CD14-positive monocyte (primary cell): ENCODE measurements at regions not wholly inside any gene's neighbourhood (a gene's known extent, or its start where the extent isn't known, plus 50 kb on each side); places are given as distances from the start of the nearest gene placed in this dataset.

Source experiments
- DNase-seq, 3 donors: peaks; one replicate each; pipeline ENCODE4 v3.0.0-alpha.2; 2011 to 2022
- H2AFZ ChIP-seq: 2 replicates; pipeline ENCODE4 v1.6.0; 2012; ENCODE audit warnings: mild to moderate bottlenecking, low read depth, low read length, inconsistent platforms; ENCODE audit not compliant: insufficient read depth, poor library complexity, severe bottlenecking
- H3K27ac ChIP-seq, 2 donors: 1 replicate in 1 of 2; 2 replicates in 1 of 2; pipeline ENCODE4 v1.5.1; 2012 to 2013; ENCODE audit warnings: low read length in 2 of 2, control low read depth in 1 of 2, inconsistent platforms in 1 of 2, low read depth in 1 of 2, mild to moderate bottlenecking in 1 of 2
- H3K27me3 ChIP-seq, 2 donors: one replicate each; pipeline versions ENCODE4 v1.6.0 to v1.6.1; 2011 to 2013; ENCODE audit warnings: low read length in 2 of 2; ENCODE audit not compliant: control insufficient read depth in 2 of 2, insufficient read depth in 2 of 2
- H3K36me3 ChIP-seq, 2 donors: replicated peaks in 1 of 2; 1 replicate in 1 of 2; 2 replicates in 1 of 2; pipeline versions ENCODE4 v1.5.1 to v1.6.1; 2012 to 2013; ENCODE audit warnings: low read length in 2 of 2, control low read depth in 1 of 2, inconsistent platforms in 1 of 2, mild to moderate bottlenecking in 1 of 2; ENCODE audit not compliant: insufficient read depth in 2 of 2, control insufficient read depth in 1 of 2
- H3K4me1 ChIP-seq, 2 donors: 1 replicate in 1 of 2; 2 replicates in 1 of 2; pipeline versions ENCODE4 v1.5.1 to v1.6.1; 2012 to 2013; ENCODE audit warnings: low read length in 2 of 2, control low read depth in 1 of 2, inconsistent platforms in 1 of 2, mild to moderate bottlenecking in 1 of 2, moderate library complexity in 1 of 2; ENCODE audit not compliant: insufficient read depth in 2 of 2, control insufficient read depth in 1 of 2
- H3K4me2 ChIP-seq: replicated peaks from 2 replicates; pipeline ENCODE3; 2012; ENCODE audit warnings: low read length, moderate library complexity, mild to moderate bottlenecking; ENCODE audit not compliant: poor library complexity, severe bottlenecking; ENCODE audit errors: extremely low read depth
- H3K4me3 ChIP-seq, 3 experiments: fragments of 200-600 bp in 1 of 3; sonication (generic) in 1 of 3; replicated peaks in 1 of 3; 1 replicate in 2 of 3; 2 replicates in 1 of 3; pipeline ENCODE4 v1.5.1; 2011 to 2013; ENCODE audit warnings: low read length in 3 of 3, mild to moderate bottlenecking in 3 of 3, control low read depth in 2 of 3, low read depth in 2 of 3, inconsistent platforms in 1 of 3, moderate library complexity in 1 of 3
- H3K79me2 ChIP-seq: 2 replicates; pipeline ENCODE4 v1.6.0; 2012; ENCODE audit warnings: mild to moderate bottlenecking, control low read depth, inconsistent platforms, low read length, moderate library complexity; ENCODE audit not compliant: insufficient read depth
- H3K9ac ChIP-seq: 2 replicates; pipeline ENCODE4 v1.6.0; 2017; ENCODE audit warnings: low read length, mild to moderate bottlenecking; ENCODE audit not compliant: insufficient read depth, poor library complexity, severe bottlenecking
- H3K9me3 ChIP-seq, 2 donors: replicated peaks in 1 of 2; 1 replicate in 1 of 2; 2 replicates in 1 of 2; pipeline versions ENCODE4 v1.5.1 to v1.6.1; 2012 to 2013; ENCODE audit warnings: low read length in 2 of 2, control low read depth in 1 of 2; ENCODE audit not compliant: control insufficient read depth in 1 of 2, insufficient read depth in 1 of 2
- H4K20me1 ChIP-seq: 2 replicates; pipeline ENCODE4 v1.6.0; 2012; ENCODE audit warnings: mild to moderate bottlenecking, low read length, control low read depth, moderate library complexity; ENCODE audit not compliant: insufficient read depth
- H3K27ac Mint-ChIP-seq, 7 donors: one replicate each; pipeline ENCODE4 v1.8.0; 2020; ENCODE audit warnings: mild to moderate bottlenecking in 7 of 7, mixed read lengths in 7 of 7, moderate library complexity in 6 of 7, inconsistent platforms in 2 of 7
- H3K27me3 Mint-ChIP-seq, 3 donors: one replicate each; pipeline ENCODE4 v1.8.0; 2021 to 2022; ENCODE audit warnings: low read depth in 3 of 3, mild to moderate bottlenecking in 3 of 3, mixed read lengths in 3 of 3, moderate library complexity in 3 of 3, inconsistent platforms in 1 of 3
- H3K36me3 Mint-ChIP-seq, 2 donors: one replicate each; pipeline ENCODE4 v1.8.0; 2020; ENCODE audit warnings: mixed read lengths in 2 of 2, inconsistent platforms in 1 of 2, mild to moderate bottlenecking in 1 of 2
- H3K4me1 Mint-ChIP-seq: one replicate; pipeline ENCODE4 v1.8.0; 2020; ENCODE audit warnings: mild to moderate bottlenecking, mixed read lengths
- H3K4me3 Mint-ChIP-seq, 2 donors: one replicate each; pipeline ENCODE4 v1.8.0; 2020; ENCODE audit warnings: mild to moderate bottlenecking in 2 of 2, mixed read lengths in 2 of 2, moderate library complexity in 1 of 2
- H3K9me3 Mint-ChIP-seq, 7 donors: one replicate each; pipeline ENCODE4 v1.8.0; 2020 to 2022; ENCODE audit warnings: mixed read lengths in 7 of 7, mild to moderate bottlenecking in 6 of 7, moderate library complexity in 6 of 7, inconsistent platforms in 2 of 7
- CTCF ChIP-seq: fragments of 200-600 bp; IDR thresholded peaks from one replicate; pipeline ENCODE4 v1.8.0; 2022; ENCODE audit warnings: antibody characterized with exemption, mild to moderate bottlenecking
- WGBS: methylation state at CpG from one replicate; pipeline ENCODE4 v1.1.5; 2013; ENCODE audit warnings: missing lambda C conversion rate; ENCODE audit not compliant: insufficient coverage; 5-methylcytosine and 5-hydroxymethylcytosine counted together
- intact Hi-C, 2 donors: fragments of 100-400 bp; cut with micrococcal nuclease; formaldehyde crosslinking; loops; one replicate each; pipeline versions ENCODE4 v1.15.0 to v1.15.1; 2023

DNA sequence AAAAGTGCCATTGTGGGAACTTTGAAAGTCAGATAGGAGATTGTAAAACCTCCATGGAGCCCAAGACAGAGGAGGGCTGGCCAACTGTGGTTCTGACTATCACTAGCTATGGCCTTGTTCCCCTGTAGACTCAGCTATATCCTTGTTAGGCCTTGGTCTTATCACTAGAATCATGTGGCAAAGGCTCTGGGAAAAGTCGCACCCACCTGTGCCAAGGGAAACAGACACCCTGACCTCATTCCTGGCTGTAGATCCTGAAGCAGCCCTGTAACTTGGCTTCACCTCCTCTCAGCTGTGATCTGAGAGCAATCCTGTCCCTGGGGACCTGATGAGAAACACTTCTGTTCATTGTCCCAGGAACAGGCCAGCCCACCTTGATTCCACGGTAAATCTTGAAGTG, 566.2 kb downstream of the TMEM135 start:
- intact Hi-C loops, result no loop called here
- Histone ChIP-seq H3K4me3 (no peak overlapping the region), H3K9ac (no peak overlapping the region), H3K4me2 (no peak overlapping the region), H3K4me1 (no peaks in the 10 kb centered on the region), H3K27ac (no peak overlapping the region), H3K36me3 (no peaks in the 10 kb centered on the region), H3K27me3 (no peaks in the 10 kb centered on the region), H3K9me3 (peaks cover 4% of the 10 kb centered on the region in 2 donors), H2AFZ (no peak overlapping the region), H3K79me2 (no peaks in the 10 kb centered on the region), H4K20me1 (no peaks in the 10 kb centered on the region)
- no peak overlapping the region for H3K4me3 Mint-ChIP-seq
- H3K36me3 Mint-ChIP-seq, result no peaks in the 10 kb centered on the region
- H3K27me3 Mint-ChIP-seq, result no peaks in the 10 kb centered on the region
- no peak for DNase-seq
- peaks cover 0 to 11% (median 3%) of the 10 kb centered on the region in 7 donors for H3K9me3 Mint-ChIP-seq
- WGBS, result 96% methylated on average over 2 of the region's 2 CpGs
- H3K27ac Mint-ChIP-seq, result no peak overlapping the region
- no peak for TF ChIP-seq CTCF
- H3K4me1 Mint-ChIP-seq, result no peaks in the 10 kb centered on the region

GRCh38 chr11:87602776-87603175, 565.0 kb downstream of the TMEM135 start:
- H3K9me3 Mint-ChIP-seq, result peaks cover 0 to 11% (median 3%) of the 10 kb centered on the region in 7 donors
- intact Hi-C loops, result no loop called here
- 73% methylated on average over 1 of the region's 1 CpG for WGBS
- H3K4me1 ChIP-seq, result no peaks in the 10 kb centered on the region
- H3K4me2 ChIP-seq, result no peak overlapping the region
- H3K27ac Mint-ChIP-seq, result no peak overlapping the region
- no peaks in the 10 kb centered on the region for H4K20me1 ChIP-seq
- H3K9ac ChIP-seq, result no peak overlapping the region
- no peak overlapping the region for H3K4me3 Mint-ChIP-seq
- H3K9me3 ChIP-seq, result peaks cover 4% of the 10 kb centered on the region in 2 donors
- no peaks in the 10 kb centered on the region for H3K79me2 ChIP-seq
- no peak overlapping the region for H3K4me3 ChIP-seq
- H3K27me3 Mint-ChIP-seq, result no peaks in the 10 kb centered on the region
- no peaks in the 10 kb centered on the region for H3K4me1 Mint-ChIP-seq
- no peak for TF ChIP-seq CTCF
- no peaks in the 10 kb centered on the region for H3K36me3 Mint-ChIP-seq
- no peak for DNase-seq
- no peaks in the 10 kb centered on the region for H3K36me3 ChIP-seq
- H2AFZ ChIP-seq, result no peak overlapping the region
- H3K27me3 ChIP-seq, result no peaks in the 10 kb centered on the region
- H3K27ac ChIP-seq, result no peak overlapping the region
